ENCODE measurements at regions not wholly inside any gene's neighbourhood (a gene's known extent, or its start where the extent isn't known, plus 50 kb on each side); places are given as distances from the start of the nearest gene placed in this dataset.

GRCh38 chr1:113255038-113255719 lies 135.1 kb upstream of the MAGI3 start:
- TF ChIP-seq CTCF (IDR thresholded peaks at IDR 0.05; ENCODE audit: low read depth, low read length) (no peak), POLR2A (IDR thresholded peaks at IDR 0.05; ENCODE audit: extremely low read depth, insufficient read length) (no peak)
- TF ChIP-seq, protein P1, sequence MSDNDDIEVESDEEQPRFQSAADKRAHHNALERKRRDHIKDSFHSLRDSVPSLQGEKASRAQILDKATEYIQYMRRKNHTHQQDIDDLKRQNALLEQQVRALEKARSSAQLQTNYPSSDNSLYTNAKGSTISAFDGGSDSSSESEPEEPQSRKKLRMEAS (IDR thresholded peaks at IDR 0.05; ENCODE audit: low read depth, low read length), result no peak

All from NB4 (cell line).